SK-N-MC (cell line): ENCODE measurements at regions not wholly inside any gene's neighbourhood (a gene's known extent, or its start where the extent isn't known, plus 50 kb on each side); places are given as distances from the start of the nearest gene placed in this dataset.

Source experiments
- EZH2 ChIP-seq: fragments of 200-600 bp; sonication (generic); IDR thresholded peaks from one replicate; pipeline ENCODE4 v1.6.1; 2017; ENCODE audit warnings: antibody characterized with exemption
- POLR2AphosphoS5 ChIP-seq: IDR thresholded peaks from 2 replicates; pipeline ENCODE4 v1.6.1; 2012; ENCODE audit warnings: mild to moderate bottlenecking, low read depth, low read length, borderline replicate concordance

DNA sequence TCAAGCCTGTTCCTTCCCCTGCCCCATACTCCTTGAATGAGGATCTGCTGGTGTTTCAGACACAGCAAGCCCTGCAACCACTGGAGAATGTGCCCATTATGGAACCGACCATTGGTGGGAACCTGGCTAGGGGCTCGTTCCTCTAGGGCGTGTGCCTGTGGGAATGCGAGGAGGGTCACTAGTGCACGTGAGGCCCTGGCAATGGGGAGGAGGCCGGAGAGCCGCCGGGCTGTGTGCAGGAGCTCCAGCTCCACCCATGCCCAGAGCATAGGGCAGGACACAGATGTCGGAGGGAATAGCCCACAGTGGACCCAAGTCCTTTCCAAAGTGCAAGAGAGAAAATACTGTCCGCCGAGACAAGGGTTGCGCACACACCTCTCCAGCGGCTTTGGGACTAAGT lies 99.3 kb downstream of the ERMARD start:
- TF ChIP-seq POLR2AphosphoS5 (no peak), EZH2 (no peak)
